ENCODE measurements at regions not wholly inside any gene's neighbourhood (a gene's known extent, or its start where the extent isn't known, plus 50 kb on each side); places are given as distances from the start of the nearest gene placed in this dataset.

GRCh38 chr12:127830065-127830460 is 436.9 kb upstream of the TMEM132C start (continued):
- TF ChIP-seq RXRA (IDR thresholded peaks at IDR 0.05; ENCODE audit: insufficient read depth, low read depth, low read length) (no peak), ATF2 (IDR thresholded peaks at IDR 0.05; ENCODE audit: low read length) (no peak)
